Smooth muscle cell (in vitro differentiated cells): ENCODE measurements at regions not wholly inside any gene's neighbourhood (a gene's known extent, or its start where the extent isn't known, plus 50 kb on each side); places are given as distances from the start of the nearest gene placed in this dataset.

Experiments
- DNase-seq: peaks from one replicate; lab custom pipeline; 2025; ENCODE audit not compliant: unreplicated experiment; lab: John Stamatoyannopoulos, UW
- H2AFZ ChIP-seq: fragments of 200-600 bp; sonication (generic); 2 replicates; pipeline ENCODE4 v1.6.0; 2016; ENCODE audit warnings: antibody characterized with exemption, low read depth, mild to moderate bottlenecking
- H3F3A ChIP-seq: fragments of 200-600 bp; sonication (generic); 2 replicates; pipeline ENCODE4 v1.6.0; 2017; ENCODE audit warnings: antibody characterized with exemption, low read depth
- H3K27ac ChIP-seq: fragments of 200-600 bp; sonication (generic); 2 replicates; pipeline ENCODE4 v1.5.1; 2016; ENCODE audit warnings: low read depth, mild to moderate bottlenecking
- H3K27me3 ChIP-seq: fragments of 200-600 bp; sonication (generic); 2 replicates; pipeline ENCODE4 v1.6.1; 2016; ENCODE audit warnings: low read depth, mild to moderate bottlenecking
- H3K36me3 ChIP-seq: fragments of 200-600 bp; sonication (generic); 2 replicates; pipeline ENCODE4 v1.5.1; 2016; ENCODE audit warnings: low read depth
- H3K4me1 ChIP-seq: fragments of 200-600 bp; sonication (generic); 2 replicates; pipeline ENCODE4 v1.5.1; 2016; ENCODE audit warnings: low read depth
- H3K4me2 ChIP-seq: fragments of 200-600 bp; sonication (generic); 2 replicates; pipeline ENCODE4 v1.6.0; 2016; ENCODE audit warnings: mild to moderate bottlenecking
- H3K4me3 ChIP-seq: fragments of 200-600 bp; sonication (generic); 2 replicates; pipeline ENCODE4 v1.5.1; 2016; ENCODE audit warnings: mild to moderate bottlenecking
- H3K79me2 ChIP-seq: fragments of 200-600 bp; sonication (generic); 2 replicates; pipeline ENCODE4 v1.6.0; 2016; ENCODE audit warnings: low read depth, mild to moderate bottlenecking
- H3K9ac ChIP-seq: fragments of 200-600 bp; sonication (generic); 2 replicates; pipeline ENCODE4 v1.6.0; 2016; ENCODE audit warnings: low read depth
- H3K9me3 ChIP-seq: fragments of 200-600 bp; sonication (generic); replicated peaks from 2 replicates; pipeline ENCODE4 v1.5.1; 2016; ENCODE audit warnings: low read depth
- H4K20me1 ChIP-seq: fragments of 200-600 bp; sonication (generic); 2 replicates; pipeline ENCODE4 v1.6.0; 2016; ENCODE audit warnings: low read depth
- CTCF ChIP-seq: fragments of 200-600 bp; sonication (generic); IDR thresholded peaks from 2 replicates; pipeline ENCODE4 v1.5.1; 2017; ENCODE audit warnings: borderline replicate concordance, mild to moderate bottlenecking, antibody characterized with exemption; ENCODE audit not compliant: insufficient read depth, poor library complexity, severe bottlenecking
- WGBS: methylation state at CpG from one replicate; pipeline ENCODE4 v1.1.7; 2016; ENCODE audit warnings: low lambda C conversion rate; 5-methylcytosine and 5-hydroxymethylcytosine counted together

- H3F3A ChIP-seq, result no peaks in the 10 kb centered on the region
- H3K4me2 ChIP-seq, result no peak overlapping the region
- no peaks in the 10 kb centered on the region for H3K27me3 ChIP-seq
- H3K79me2 ChIP-seq, result no peaks in the 10 kb centered on the region
- no peaks in the 10 kb centered on the region for H3K4me1 ChIP-seq
- H3K9ac ChIP-seq, result no peak overlapping the region
- no peaks in the 10 kb centered on the region for H3K36me3 ChIP-seq
- no peaks in the 10 kb centered on the region for H4K20me1 ChIP-seq
- no peaks in the 10 kb centered on the region for H3K9me3 ChIP-seq
- H3K27ac ChIP-seq, result no peak overlapping the region
- TF ChIP-seq CTCF, result no peak
- no peak overlapping the region for H3K4me3 ChIP-seq
- no peak overlapping the region for H2AFZ ChIP-seq
- 90% methylated on average over 2 of the region's 2 CpGs for WGBS
- DNase-seq, result no peak
Observed at GRCh38 chr13:70945506-70945905, 837.3 kb upstream of the KLHL1 start.

- H2AFZ ChIP-seq, result no peak overlapping the region
- no peaks in the 10 kb centered on the region for H3K4me1 ChIP-seq
- 79% methylated on average over 1 of the region's 1 CpG for WGBS
- H3K9me3 ChIP-seq, result no peaks in the 10 kb centered on the region
- H3K27me3 ChIP-seq, result no peaks in the 10 kb centered on the region
- H3K79me2 ChIP-seq, result no peaks in the 10 kb centered on the region
- no peak for DNase-seq
- H3K4me3 ChIP-seq, result no peak overlapping the region
- no peak overlapping the region for H3K9ac ChIP-seq
- no peak overlapping the region for H3K27ac ChIP-seq
- no peaks in the 10 kb centered on the region for H4K20me1 ChIP-seq
- H3K36me3 ChIP-seq, result no peaks in the 10 kb centered on the region
- no peak overlapping the region for H3K4me2 ChIP-seq
- TF ChIP-seq CTCF, result no peak
- H3F3A ChIP-seq, result no peaks in the 10 kb centered on the region
Observed at GRCh38 chr13:70941454-70941853, 833.2 kb upstream of the KLHL1 start.

- H3K4me2 ChIP-seq, result no peak overlapping the region
- H3K4me3 ChIP-seq, result no peak overlapping the region
- no peaks in the 10 kb centered on the region for H3K4me1 ChIP-seq
- WGBS, result 95% methylated on average over 1 of the region's 1 CpG
- H3K36me3 ChIP-seq, result no peaks in the 10 kb centered on the region
- H3K9ac ChIP-seq, result no peak overlapping the region
- no peaks in the 10 kb centered on the region for H4K20me1 ChIP-seq
- H3K27me3 ChIP-seq, result no peaks in the 10 kb centered on the region
- no peak overlapping the region for H2AFZ ChIP-seq
- H3K79me2 ChIP-seq, result no peaks in the 10 kb centered on the region
- no peaks in the 10 kb centered on the region for H3F3A ChIP-seq
- DNase-seq, result no peak
- no peak for TF ChIP-seq CTCF
- no peaks in the 10 kb centered on the region for H3K9me3 ChIP-seq
- H3K27ac ChIP-seq, result no peak overlapping the region
Observed at GRCh38 chr13:70938462-70938861, 830.2 kb upstream of the KLHL1 start.

- Histone ChIP-seq H3K4me2 (no peak overlapping the region), H3K9me3 (no peaks in the 10 kb centered on the region), H3K27ac (no peak overlapping the region), H4K20me1 (no peaks in the 10 kb centered on the region), H3K27me3 (no peaks in the 10 kb centered on the region), H3K36me3 (no peaks in the 10 kb centered on the region), H3K9ac (no peak overlapping the region), H3K4me3 (no peak overlapping the region), H3K4me1 (no peaks in the 10 kb centered on the region), H3K79me2 (no peaks in the 10 kb centered on the region), H2AFZ (no peak overlapping the region), H3F3A (no peaks in the 10 kb centered on the region)
- WGBS, result 82% methylated on average over 3 of the region's 3 CpGs
- no peak for TF ChIP-seq CTCF
- DNase-seq, result no peak
Observed at GRCh38 chr13:70932511-70932910, 824.3 kb upstream of the KLHL1 start.
